Endometrial microvascular endothelial cells (primary cell): ENCODE measurements at regions not wholly inside any gene's neighbourhood (a gene's known extent, or its start where the extent isn't known, plus 50 kb on each side); places are given as distances from the start of the nearest gene placed in this dataset.
"Not testable (repeated sequence)": the region's sequence is repeated elsewhere in the genome, so short reads cannot be mapped to it uniquely, and the experiment has no call there.

ENCODE experiments used
- in situ Hi-C: cut with HindIII; loops from 2 replicates; pipeline ENCODE4 v1.10.0; 2017; ENCODE audit warnings: low sequenced_read_pairs, low pct_unique_long_range_greater_than_20kb; ENCODE audit errors: inconsistent ontology term

- in situ Hi-C loops: no loop called here
Measured at GRCh38 chr6:112967974-112968373, 620.8 kb downstream of the RFPL4B start.

- in situ Hi-C loops: no loop called here
Measured at GRCh38 chr6:112971651-112972050, 624.5 kb downstream of the RFPL4B start.

- in situ Hi-C loops: not testable (repeated sequence)
Measured at GRCh38 chr6:112974931-112975330, 627.8 kb downstream of the RFPL4B start.

- in situ Hi-C loops: not testable (repeated sequence)
Measured at GRCh38 chr6:112976579-112976978, 629.4 kb downstream of the RFPL4B start.

- in situ Hi-C loops: no loop called here
Measured at GRCh38 chr6:112979830-112980229, 632.7 kb downstream of the RFPL4B start.

GRCh38 chr6:112980676-112981075 lies 633.5 kb downstream of the RFPL4B start:
- in situ Hi-C loops: no loop called here

GRCh38 chr6:112983713-112984261 lies 636.7 kb downstream of the RFPL4B start:
- in situ Hi-C loops: no loop called here

GRCh38 chr6:112984899-112985298 lies 637.8 kb downstream of the RFPL4B start:
- in situ Hi-C loops: no loop called here

GRCh38 chr6:112986321-112986720 lies 639.2 kb downstream of the RFPL4B start:
- in situ Hi-C loops: no loop called here

GRCh38 chr6:112988748-112989147 lies 641.6 kb downstream of the RFPL4B start:
- in situ Hi-C loops: no loop called here

- in situ Hi-C loops: no loop called here
Measured at GRCh38 chr6:112990971-112991370, 643.8 kb downstream of the RFPL4B start.

GRCh38 chr6:112991912-112992311 lies 644.8 kb downstream of the RFPL4B start:
- in situ Hi-C loops: no loop called here

GRCh38 chr6:112997421-112998085 lies 650.4 kb downstream of the RFPL4B start:
- in situ Hi-C loops: no loop called here

- in situ Hi-C loops: no loop called here
Measured at GRCh38 chr6:113004054-113004453, 656.9 kb downstream of the RFPL4B start.

GRCh38 chr6:113004470-113005270 lies 657.5 kb downstream of the RFPL4B start:
- in situ Hi-C loops: no loop called here

GRCh38 chr6:113006494-113006893 lies 659.4 kb downstream of the RFPL4B start:
- in situ Hi-C loops: no loop called here

- in situ Hi-C loops: no loop called here
Measured at GRCh38 chr6:113009682-113010081, 662.6 kb downstream of the RFPL4B start.

GRCh38 chr6:113010196-113010989 lies 663.3 kb downstream of the RFPL4B start:
- in situ Hi-C loops: no loop called here

- in situ Hi-C loops: no loop called here
Measured at GRCh38 chr6:113011389-113011788, 664.3 kb downstream of the RFPL4B start.
